HG03139 (cell line): ENCODE measurements at regions not wholly inside any gene's neighbourhood (a gene's known extent, or its start where the extent isn't known, plus 50 kb on each side); places are given as distances from the start of the nearest gene placed in this dataset.
A peak's percentile ranks its signal among the peaks of the same experiment; 100 is the strongest.

Experiments
- ATAC-seq: cut with Tn5 transposase; IDR thresholded peaks from one replicate; pipeline ENCODE4 v1.9.1; 2021; ENCODE audit not compliant: unreplicated experiment

DNA sequence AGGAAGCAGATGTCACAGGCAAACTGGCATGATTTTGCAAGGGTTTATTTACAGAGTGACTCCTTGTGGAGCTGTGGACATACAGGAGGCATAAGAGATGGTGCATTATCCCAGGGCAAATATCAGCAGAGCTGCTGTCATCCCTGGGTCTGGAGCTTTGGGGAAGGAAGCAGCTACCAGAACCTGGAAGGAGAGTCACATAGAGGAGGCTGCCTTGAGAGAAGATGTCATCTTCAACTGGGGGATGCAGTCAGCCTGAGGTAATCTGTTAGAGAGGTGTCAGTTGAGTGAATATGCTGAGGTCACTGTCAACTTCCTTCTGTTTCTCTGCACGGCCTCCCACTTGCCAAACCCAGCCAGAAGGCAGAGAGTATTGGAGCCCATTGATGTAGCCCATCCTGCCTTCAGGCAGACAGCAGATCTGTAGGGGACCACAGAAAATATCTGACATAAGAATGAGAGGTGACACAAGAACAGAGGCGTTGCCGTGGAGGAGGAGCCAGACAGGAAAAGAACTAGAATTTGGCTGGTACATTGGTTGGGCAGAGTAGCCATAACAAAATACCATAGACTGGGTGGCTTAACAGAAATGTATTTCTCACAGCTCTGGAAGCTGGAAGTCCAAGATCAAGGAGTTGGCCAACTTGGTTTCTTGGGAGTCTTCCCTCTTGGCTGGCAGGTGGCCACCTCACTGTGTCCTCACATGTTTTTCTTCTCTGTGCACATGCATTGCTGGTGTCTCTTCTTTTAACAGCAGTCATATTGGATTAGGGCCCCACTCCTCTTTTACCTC lies 102.8 kb downstream of the SNX18 start:
- no peak for ATAC-seq

DNA sequence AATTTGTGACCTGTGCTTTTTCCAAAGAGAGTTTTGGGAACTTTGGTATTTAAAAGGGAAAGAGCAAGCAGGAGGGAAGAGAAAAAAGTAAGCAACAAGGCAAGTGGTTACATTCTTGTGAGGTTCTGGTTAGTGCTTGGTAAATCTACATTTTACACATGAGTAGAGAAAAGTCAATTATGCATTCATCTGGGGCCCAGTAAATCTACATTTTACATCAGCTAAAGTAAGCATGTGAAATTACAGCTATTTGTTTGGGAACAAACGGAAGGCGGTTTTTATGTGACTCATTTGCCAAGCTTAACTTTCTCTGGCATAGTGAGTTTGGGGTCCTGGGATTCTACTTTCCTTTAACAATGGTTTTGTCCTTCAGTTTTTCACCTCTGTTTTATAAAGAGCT lies 102.2 kb downstream of the SNX18 start:
- no peak for ATAC-seq

DNA sequence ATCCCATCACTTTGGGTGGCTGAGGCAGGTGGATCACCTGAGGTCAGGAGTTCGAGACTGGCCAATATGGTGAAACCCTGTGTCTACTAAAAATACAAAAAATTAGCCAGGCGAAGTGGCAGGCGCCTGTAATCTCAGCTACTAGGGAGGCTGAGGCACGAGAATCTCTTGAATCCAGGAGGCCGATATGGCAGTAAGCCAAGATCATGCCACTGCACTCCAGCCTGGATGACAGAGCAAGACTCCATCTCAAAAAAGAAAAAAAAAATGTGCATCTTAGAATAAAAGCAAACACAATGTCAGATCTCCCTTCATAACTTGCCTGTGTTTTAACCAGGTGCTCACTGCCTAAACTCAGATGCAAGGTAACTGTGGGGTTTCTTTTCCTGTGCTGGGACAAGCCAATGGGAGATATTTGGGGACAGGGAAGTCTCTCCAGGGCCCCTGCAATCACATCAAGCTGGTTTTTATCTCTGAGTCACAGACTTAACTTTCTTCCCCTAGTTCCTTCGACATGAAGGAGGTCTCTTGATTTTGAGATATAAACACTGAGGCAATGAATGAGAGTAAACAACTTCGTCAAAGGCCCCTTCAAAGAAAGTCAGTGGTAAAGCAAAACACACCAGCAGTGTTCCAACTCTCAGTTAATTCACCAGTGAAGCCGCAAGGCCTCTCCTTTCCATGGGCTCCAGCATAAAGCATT lies 99.1 kb downstream of the SNX18 start:
- ATAC-seq = no peak

DNA sequence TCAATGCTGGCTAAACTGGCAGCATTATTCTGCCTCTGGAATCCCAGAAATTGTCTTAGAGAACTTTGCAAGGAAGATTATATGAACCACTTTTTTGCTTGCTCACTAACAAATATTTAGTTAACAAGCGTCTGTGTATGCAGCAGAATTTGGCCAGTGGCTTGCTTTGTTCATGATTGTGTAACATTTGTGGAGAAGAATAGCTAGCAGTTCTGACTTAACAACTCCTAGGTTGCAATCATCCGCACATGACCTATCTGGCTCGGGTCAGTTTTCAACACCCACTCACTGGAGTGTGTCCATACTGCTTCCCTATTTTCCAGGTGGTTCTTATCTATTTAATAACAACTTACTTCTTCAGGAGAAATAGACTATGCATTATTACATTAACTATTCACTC lies 98.5 kb downstream of the SNX18 start:
- ATAC-seq = no peak

DNA sequence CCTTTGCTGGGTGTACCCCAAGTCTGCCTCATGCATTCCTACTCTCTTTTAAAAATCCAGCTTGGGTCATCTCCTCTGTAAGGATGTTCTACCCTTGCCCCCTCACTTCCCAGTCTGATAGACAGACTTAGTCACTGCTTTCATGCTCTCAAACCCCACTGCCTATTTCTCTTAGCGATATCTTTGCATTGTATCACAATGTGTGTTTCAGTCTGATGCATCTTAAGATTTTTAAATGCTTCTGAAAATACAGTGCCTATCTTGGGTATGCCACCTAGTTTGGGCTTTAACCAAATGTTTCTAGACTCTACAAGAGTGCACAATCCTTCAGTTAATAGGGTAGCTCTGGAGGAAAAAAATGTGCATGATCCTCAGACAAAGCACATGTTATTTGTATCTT lies 97.8 kb downstream of the SNX18 start:
- ATAC-seq = no peak

DNA sequence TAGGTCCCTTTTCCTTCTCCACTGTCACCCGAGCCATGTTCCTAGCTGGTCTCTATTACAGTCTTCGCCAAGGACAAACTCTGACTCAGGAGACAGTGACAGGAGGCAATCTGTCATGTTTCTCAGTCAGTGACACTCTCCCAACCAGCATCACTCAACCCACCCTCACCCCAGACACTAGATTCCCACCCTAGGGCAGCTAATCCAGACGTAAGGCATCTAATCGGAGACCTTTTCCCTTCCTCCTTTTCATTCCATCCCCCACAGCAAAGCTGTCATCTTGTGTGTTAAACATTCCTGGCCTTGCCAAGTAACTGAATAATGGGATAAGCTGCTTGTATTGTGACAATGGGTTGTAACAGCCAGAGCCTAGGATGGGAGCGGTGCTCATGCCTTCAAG lies 95.2 kb downstream of the SNX18 start:
- ATAC-seq = no peak

DNA sequence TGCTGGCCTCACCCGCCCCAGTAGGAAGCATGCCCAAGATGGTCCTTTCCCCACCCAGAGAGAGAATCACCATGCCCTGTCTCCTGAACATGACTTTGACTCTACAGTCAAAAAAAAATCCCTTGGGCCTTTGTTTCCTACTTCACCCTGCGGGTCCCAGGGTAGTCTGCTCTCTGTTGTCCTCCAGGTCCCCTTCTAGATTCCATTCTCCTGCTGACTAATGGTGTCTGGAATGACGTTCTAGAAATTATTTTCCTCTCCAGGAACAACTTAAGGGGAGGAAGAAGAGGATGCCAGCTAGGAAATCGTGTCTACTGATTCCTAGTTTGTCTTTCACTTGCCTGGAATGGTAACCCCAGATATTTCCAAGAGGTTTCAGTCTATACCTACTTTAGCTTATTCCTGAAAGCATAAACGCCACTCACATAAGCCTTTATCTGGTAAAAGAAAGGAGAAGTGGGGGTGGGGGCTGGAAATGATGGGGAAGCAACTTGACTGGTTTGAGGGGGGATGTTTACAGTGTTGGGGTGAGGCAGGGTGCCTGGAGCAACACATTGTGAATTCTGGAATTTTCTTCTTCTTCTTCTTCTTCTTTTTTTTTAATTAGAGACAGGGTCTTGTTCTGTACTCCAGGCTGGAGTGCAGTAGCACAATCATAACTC lies 93.9 kb downstream of the SNX18 start:
- no peak for ATAC-seq

DNA sequence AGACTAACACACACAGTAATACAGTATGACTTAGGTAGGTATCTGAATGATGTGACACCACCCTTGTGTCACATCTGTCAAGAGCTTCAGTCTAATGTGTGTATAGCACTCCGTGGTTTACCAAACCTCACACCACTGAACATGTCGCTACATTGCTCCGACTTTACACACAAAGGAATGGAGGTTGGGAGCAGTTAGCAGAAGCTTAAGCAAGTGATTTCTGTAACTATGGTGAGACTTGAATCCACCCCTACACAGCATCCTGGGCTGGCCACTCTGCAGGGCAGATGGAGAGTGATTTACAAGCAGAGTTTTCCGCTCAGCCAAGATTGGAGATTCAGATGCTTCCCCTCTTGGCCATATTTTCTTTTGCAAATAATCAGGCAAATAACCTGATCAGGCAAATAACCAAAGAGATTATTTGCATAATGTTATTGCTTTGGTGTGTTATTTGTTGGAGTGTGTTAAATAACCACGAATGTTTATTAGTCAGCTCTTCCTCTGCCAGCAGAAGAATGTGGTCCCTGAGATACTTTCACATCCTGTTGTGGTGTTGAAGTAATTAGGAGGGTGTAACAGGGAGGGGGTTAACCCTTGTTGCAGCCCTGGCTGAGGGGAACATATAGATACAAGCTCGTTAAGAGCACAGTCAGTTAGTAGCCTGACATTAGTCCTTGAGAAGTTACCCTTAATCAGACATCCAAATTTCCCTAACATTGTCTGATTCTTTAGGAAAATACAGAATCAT lies 92.8 kb downstream of the SNX18 start:
- peak; percentile 96 for ATAC-seq

DNA sequence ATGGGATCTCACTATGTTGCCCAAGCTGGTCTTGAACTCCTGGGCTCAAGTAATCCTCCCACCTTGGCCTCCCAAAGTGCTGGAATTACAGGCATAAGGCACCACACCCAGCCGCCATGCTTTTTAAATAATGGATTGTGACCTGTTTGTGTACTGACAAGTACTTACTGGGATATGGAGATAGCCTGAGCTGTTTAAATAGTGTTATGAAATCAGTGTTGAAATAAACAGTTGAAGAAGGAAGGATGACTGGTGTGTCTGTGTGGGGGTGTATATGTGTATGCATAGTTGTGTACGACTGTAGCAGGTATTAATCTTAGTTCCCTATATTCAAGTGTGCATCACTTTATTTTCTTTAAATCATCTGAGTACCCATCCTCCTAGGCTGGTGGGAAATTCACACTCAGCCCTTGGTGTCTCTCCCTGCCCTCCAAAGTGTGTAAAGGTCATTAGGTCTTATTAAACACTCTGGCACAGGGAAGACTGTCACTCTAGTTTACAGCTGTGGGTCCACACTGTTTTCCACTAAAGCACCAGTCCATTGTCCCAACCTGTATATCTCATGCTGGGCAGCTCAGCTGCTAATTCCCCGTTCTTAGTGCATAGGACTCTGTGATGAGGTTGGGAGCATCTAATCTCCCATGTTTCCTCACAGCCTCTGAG lies 91.0 kb downstream of the SNX18 start:
- ATAC-seq = no peak

DNA sequence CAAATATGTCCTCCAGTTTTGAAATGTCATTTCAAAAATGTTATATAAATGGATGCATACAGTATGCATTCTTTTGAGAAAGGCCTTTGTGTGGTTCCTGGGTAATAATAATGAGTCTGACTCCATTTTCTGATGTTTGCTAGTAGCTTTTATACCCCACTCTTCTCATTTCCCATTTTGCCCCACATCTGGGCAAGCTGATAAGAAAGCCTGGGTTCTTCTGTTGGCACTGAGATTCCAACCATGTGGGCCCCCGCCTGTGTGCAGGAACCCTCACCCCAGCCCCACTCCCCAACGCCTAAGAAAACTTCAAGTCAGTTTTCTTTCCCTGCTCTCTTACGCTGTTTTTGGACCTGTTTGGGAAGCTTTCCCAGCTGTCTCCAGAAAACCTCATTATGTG lies 89.4 kb downstream of the SNX18 start:
- no peak for ATAC-seq

DNA sequence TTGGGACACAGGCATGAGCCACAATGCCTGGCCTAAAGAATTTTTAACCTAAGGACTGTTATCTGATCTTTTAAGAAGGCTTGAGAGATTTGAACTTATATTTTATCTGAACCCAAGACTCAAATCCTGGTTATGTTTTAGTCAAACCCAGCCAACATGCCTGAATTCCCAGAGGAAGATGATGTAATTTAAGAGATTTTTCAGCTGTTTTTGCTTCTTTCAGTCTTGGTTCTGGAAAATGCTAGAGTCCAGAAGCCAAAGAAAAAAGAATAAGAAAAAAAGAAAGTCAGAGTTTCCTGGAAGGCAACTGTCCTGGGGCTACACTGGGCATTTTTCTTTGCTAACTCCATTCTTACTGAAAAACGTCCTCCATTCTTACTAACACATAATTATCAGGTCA lies 85.8 kb downstream of the SNX18 start:
- ATAC-seq = no peak

DNA sequence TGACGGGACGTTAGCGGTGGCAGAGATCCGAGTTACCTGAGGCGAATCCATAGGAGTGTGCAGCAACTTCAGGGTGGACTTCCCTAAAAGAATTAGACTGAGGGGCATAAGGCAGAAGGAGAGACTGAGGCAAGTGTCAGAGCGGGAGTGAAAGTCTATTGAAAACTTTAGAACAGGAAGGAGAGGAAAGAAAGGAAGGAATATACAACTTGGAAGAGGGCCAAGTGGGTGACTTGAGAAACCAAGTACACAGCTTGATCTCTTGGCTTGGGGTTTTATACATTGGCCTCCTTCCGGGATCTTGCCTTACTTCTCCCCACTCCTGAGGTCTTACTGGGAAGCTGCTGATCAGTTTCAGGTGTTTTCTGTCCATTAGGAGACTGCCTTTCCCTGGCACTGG lies 84.9 kb downstream of the SNX18 start:
- no peak for ATAC-seq

DNA sequence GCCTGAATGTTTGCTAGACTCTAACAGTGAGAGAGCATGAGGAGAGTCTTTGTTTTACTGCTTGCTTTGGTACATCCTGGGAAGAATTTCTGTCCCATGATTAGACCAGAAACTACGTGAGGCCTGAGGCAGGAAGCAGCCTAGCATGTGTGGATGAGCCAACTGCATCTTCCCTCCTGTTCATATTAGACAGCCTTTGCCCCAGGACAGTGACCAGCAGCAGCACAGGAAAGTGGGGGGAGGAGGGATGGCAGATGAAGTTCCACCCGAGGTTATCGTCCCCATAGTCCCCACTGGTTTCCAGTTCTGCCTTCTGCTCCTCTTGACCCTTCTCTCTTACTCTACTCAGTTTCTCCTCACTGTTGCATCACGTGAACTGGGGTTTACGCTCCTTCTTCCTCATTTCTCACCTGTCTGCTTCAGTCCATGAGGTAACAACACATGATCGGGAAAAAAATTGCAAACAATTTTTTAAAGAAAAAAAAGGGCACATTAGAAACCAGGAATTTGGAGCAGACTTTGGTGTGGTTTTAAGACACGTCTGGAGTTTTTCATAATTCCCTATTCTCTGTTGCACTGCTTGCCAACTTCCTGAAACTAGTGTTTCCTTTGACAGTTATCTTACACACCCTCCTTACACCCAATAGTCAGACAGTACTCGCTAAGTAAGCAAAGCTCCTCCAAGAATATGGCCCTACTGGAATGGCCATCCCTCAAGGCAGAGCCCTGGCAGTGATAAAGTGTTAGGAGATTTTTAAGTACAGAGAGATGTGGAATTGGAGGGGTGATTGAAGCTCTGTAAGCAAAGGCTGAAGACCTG lies 84.1 kb downstream of the SNX18 start:
- ATAC-seq = no peak
